AG04449 (cell line): ENCODE measurements at regions not wholly inside any gene's neighbourhood (a gene's known extent, or its start where the extent isn't known, plus 50 kb on each side); places are given as distances from the start of the nearest gene placed in this dataset.

Source experiments
- CTCF ChIA-PET: fragments of 350-600 bp; formaldehyde crosslinking; extraction: SDS; loops from one replicate; lab custom pipeline; 2021; ENCODE audit warnings: antibody characterized with exemption; lab: Yijun Ruan, JAX
- POLR2A ChIA-PET: fragments of 400-600, 350-600 bp; formaldehyde crosslinking; extraction: SDS; loops from one replicate; lab custom pipeline; 2020; ENCODE audit warnings: antibody characterized with exemption, inconsistent platforms; lab: Yijun Ruan, JAX
- DNase-seq: peaks from one replicate; pipeline ENCODE4 v3.0.0-alpha.2; 2010; ENCODE audit warnings: low read depth, low spot score
- H3K4me3 ChIP-seq: 2 replicates; pipeline ENCODE4 v1.5.1; 2011; ENCODE audit warnings: low read depth, mild to moderate bottlenecking, control low read depth, low read length
- TF ChIP-seq, protein P1 (sequence below): IDR thresholded peaks from one replicate; pipeline ENCODE4 v1.5.1; 2011; ENCODE audit warnings: mild to moderate bottlenecking, moderate library complexity, low read length, control low read depth, inconsistent platforms; ENCODE audit not compliant: insufficient read depth; ENCODE audit errors: missing control alignments

DNA sequence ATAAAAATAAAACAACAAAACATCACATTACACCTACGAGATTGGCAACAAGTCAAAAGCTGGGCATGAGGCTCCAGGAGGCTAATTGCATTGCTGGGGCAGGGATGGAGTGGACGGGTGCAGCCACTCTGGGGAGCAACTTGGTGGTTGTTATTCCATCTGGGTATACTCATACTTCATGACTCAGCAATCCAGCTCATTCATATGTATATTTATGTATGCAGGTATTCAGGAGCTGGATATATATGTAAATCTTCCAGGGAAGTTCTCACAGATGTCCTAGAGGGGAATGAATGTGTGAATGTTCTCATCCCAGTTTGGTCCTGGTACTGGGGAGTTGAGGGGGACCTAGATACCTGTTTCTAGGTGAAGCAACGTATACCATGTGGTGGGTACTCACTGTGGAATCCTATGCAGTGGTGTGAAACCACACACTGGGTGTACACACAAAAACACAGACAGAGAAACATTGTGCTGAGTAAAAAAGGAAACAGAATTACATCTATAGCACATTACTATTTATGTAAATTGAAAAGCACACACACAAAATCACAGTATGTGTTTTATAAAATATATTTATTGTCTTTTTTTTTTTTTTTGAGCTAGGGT, 79.7 kb upstream of the RAB4A start:
- TF ChIP-seq, protein P1, sequence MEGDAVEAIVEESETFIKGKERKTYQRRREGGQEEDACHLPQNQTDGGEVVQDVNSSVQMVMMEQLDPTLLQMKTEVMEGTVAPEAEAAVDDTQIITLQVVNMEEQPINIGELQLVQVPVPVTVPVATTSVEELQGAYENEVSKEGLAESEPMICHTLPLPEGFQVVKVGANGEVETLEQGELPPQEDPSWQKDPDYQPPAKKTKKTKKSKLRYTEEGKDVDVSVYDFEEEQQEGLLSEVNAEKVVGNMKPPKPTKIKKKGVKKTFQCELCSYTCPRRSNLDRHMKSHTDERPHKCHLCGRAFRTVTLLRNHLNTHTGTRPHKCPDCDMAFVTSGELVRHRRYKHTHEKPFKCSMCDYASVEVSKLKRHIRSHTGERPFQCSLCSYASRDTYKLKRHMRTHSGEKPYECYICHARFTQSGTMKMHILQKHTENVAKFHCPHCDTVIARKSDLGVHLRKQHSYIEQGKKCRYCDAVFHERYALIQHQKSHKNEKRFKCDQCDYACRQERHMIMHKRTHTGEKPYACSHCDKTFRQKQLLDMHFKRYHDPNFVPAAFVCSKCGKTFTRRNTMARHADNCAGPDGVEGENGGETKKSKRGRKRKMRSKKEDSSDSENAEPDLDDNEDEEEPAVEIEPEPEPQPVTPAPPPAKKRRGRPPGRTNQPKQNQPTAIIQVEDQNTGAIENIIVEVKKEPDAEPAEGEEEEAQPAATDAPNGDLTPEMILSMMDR, result no peak
- DNase-seq, result no peak
- H3K4me3 ChIP-seq, result no peak overlapping the region
- ChIA-PET POLR2A (no interaction called here), CTCF (no interaction called here)

DNA sequence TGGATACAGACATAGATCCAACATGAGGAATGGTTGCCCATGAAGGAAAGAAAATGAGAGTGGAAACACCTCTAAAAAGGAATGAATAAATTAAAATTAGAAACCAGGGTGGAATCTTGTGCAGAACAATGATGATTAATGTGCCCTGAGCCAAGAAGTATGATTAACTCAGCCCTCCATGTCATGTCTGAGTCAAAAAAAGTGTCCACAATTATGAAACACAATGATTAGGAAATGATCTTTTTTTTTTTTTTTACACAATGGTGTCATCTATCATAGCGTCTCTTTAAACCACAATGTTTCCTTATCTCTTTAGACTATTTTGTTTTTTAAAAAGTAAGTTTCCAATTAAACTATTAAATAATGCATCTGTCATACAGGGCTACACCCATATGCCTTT, 78.9 kb upstream of the RAB4A start:
- CTCF ChIA-PET, result no interaction called here
- TF ChIP-seq, protein P1, result no peak
- POLR2A ChIA-PET, result no interaction called here
- H3K4me3 ChIP-seq, result no peak overlapping the region
- DNase-seq, result no peak

DNA sequence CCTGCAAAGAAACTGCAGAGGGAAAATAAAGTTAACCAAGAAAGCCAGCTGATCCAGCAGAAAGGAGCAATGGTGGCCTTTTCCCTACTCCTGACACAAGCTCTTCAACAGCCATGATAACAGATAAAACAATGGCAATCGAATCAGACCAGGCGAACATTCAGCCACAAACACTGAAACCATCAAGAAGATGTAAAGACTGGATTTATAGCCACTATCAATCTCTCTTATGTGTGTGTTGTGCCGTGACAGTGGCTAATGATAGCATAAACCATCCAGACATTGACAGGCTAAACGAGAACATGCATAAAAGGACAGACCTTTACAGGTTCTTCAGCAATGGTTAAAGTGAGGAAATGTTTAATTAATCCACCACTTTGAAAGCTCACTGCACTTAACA, 78.1 kb upstream of the RAB4A start:
- ChIA-PET POLR2A (no interaction called here), CTCF (interaction anchor here (1.2 kb wide), 1 partner anchor 34 kb away, joined by 4 read pairs; no protein-coding TSS in a partner anchor)

DNA sequence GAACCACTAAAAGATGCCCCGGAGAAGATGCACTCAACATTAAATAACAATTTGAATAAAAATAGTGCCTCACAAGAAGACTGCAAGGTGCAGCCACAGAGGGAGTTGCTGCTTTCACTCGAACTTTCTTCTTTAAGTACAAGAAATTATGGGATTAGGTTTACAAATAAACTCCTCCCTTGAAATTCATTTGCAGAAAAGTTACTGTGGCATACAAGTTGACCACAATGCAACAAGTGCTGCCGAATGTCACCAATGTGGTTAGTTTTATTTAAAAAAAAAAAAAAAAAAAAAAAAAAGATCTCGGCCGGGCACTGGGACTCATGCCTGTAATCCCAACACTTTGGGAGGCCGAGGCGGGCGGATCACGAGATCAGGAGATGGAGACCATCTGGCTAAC, 76.8 kb upstream of the RAB4A start:
- no peak overlapping the region for H3K4me3 ChIP-seq
- CTCF ChIA-PET, result interaction anchor here (1.2 kb wide), 1 partner anchor 33 kb away, joined by 4 read pairs; no protein-coding TSS in a partner anchor
- TF ChIP-seq, protein P1, result no peak
- DNase-seq, result no peak
- POLR2A ChIA-PET, result no interaction called here

More for the DNA sequence above, 78.1 kb upstream of the RAB4A start:
- H3K4me3 ChIP-seq, result no peak overlapping the region
- TF ChIP-seq, protein P1, result no peak
- no peak for DNase-seq

DNA sequence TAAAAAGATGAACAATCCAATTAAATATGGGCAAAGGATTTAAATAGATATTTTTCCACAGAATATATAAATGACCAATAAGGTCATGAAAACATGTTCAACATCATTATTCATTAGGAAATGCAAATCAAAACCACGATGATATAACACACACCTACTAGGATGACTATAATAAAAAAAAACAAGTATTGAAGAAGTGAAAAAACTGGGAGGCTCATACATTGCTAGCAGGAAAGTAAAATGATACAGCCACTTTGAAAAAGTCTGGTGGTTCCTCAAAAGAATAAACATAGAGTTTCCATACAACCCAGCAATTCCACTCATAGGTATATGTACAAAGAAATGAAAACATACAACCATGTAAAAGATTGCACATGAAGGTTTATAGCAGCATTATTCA, 75.7 kb upstream of the RAB4A start:
- CTCF ChIA-PET, result interaction anchor here (3.6 kb wide), 1 partner anchor 31 kb away, joined by 14 read pairs; no protein-coding TSS in a partner anchor
- POLR2A ChIA-PET, result interaction anchor here (2.2 kb wide), 1 partner anchor 10 kb away, joined by 11 read pairs; no protein-coding TSS in a partner anchor
- DNase-seq, result no peak
- no peak overlapping the region for H3K4me3 ChIP-seq
- TF ChIP-seq, protein P1, result no peak

DNA sequence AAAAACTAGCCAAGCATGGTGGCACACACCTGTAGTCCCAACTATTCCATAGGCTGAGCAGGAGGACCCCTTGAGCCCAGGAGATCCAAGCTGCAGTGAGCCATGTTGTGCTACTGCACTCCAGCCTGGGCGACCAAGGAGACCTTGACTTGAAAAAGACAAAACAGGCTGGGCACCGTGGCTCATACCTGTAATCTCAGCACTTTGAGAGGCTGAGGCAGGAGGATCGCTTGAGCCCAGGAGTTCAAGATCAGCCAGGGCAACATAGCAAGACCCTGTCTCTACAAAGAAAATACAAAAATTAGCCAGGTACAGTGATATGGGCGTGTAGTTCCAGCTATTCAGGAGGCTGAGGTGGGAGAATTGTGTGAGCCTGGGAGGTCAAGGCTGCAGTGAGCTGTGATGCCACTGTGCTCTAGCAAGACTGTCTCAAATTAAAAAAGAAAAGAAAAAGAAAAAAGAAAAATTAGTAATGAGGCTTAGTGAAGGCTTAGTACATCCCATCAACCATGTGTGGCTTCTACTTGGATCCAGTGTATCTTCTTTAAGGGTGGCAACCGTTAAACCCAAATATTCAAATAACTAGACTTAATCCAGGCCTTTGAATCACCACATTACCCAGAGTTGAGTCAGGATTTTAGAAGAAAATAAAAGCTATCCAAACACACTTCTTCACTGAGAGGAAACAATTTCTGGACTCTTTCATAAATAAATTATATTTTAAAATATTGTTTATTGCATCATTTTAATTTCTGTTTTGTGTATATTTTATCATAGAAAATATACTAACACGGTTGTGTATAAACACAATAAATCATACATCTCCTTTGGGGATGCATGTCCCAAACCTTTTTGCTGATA, 74.3 kb upstream of the RAB4A start:
- TF ChIP-seq, protein P1, result no peak
- CTCF ChIA-PET, result interaction anchor here (3.6 kb wide), 1 partner anchor 30 kb away, joined by 14 read pairs; no protein-coding TSS in a partner anchor
- H3K4me3 ChIP-seq, result no peak overlapping the region
- POLR2A ChIA-PET, result interaction anchor here (2.2 kb wide), 1 partner anchor 9 kb away, joined by 11 read pairs; no protein-coding TSS in a partner anchor
- peak; percentile 24 for DNase-seq
